PC-9 (cell line): ENCODE measurements at regions not wholly inside any gene's neighbourhood (a gene's known extent, or its start where the extent isn't known, plus 50 kb on each side); places are given as distances from the start of the nearest gene placed in this dataset.

Source experiments
- CTCF ChIP-seq: fragments of 200-600 bp; sonication (generic); conservative IDR thresholded peaks from 2 replicates; pipeline ENCODE4 v1.6.1; 2017; ENCODE audit warnings: mixed run types, antibody characterized with exemption, mild to moderate bottlenecking, moderate library complexity
- EZH2 ChIP-seq: fragments of 200-600 bp; sonication (generic); IDR thresholded peaks from 2 replicates; pipeline ENCODE4 v1.8.0; 2017; ENCODE audit warnings: antibody characterized with exemption, low read depth

GRCh38 chr6:3612341-3613041 is 139.0 kb downstream of the PXDC1 start:
- no peak for TF ChIP-seq CTCF
- TF ChIP-seq EZH2: no peak
